ENCODE measurements at regions not wholly inside any gene's neighbourhood (a gene's known extent, or its start where the extent isn't known, plus 50 kb on each side); places are given as distances from the start of the nearest gene placed in this dataset.

DNA sequence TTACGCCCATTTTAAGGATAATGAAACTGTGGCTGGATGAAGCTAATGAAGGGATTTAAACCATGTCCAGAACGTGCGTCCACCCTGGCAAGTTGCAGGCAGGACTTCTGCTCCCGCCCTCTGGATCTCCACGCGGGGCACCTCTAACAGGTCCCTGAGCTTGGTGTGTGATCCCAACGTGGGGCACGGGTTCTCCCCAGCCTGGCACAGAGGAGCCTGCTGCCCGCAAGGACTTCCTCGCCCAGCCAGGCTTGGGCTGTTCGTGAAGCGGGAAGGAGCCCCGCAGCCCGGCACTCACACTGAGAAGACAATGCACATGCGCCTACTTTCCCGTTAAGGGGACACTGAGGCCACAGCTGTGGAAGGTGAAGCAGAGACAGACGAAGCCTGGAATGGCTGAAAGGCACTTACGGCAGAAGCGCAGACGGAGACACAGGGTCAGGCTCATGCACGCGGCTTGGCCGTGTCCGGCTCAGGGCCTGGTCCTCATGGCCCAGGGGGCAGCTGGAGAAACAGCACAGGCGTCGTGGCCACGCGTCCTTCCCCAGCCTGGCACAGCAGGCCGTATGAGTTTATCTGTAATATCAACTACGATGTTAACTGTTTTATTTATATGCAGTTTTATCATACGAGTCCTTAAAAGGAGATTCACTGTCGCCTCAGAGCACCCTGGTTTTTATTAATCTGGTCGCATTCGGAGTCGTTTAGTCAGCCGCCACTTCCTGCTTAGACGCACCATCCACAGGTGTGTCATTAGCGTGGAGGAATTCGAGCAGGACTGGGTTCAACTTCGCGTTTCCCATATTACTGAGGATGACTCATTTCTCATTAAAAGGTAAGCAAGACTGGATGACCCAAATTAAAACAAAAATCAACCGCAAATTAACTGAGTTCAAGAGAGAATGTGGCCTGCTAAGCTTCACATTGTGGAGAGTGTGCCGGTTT lies 835.9 kb downstream of the GALR1 start:
- Histone ChIP-seq H3K4me3 (ENCODE audit: low read depth, low read length) (no peak overlapping the region), H3K27me3 (ENCODE audit: control insufficient read depth, insufficient read depth, low read length) (no peaks in the 10 kb centered on the region), H3K36me3 (ENCODE audit: control insufficient read depth, insufficient read depth, low read length) (no peaks in the 10 kb centered on the region)
- TF ChIP-seq, protein P1, sequence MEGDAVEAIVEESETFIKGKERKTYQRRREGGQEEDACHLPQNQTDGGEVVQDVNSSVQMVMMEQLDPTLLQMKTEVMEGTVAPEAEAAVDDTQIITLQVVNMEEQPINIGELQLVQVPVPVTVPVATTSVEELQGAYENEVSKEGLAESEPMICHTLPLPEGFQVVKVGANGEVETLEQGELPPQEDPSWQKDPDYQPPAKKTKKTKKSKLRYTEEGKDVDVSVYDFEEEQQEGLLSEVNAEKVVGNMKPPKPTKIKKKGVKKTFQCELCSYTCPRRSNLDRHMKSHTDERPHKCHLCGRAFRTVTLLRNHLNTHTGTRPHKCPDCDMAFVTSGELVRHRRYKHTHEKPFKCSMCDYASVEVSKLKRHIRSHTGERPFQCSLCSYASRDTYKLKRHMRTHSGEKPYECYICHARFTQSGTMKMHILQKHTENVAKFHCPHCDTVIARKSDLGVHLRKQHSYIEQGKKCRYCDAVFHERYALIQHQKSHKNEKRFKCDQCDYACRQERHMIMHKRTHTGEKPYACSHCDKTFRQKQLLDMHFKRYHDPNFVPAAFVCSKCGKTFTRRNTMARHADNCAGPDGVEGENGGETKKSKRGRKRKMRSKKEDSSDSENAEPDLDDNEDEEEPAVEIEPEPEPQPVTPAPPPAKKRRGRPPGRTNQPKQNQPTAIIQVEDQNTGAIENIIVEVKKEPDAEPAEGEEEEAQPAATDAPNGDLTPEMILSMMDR (IDR thresholded peaks at IDR 0.05; ENCODE audit: insufficient read depth, low read length, poor library complexity, severe bottlenecking): no peak
- no peak for DNase-seq (ENCODE audit: low read depth)

DNA sequence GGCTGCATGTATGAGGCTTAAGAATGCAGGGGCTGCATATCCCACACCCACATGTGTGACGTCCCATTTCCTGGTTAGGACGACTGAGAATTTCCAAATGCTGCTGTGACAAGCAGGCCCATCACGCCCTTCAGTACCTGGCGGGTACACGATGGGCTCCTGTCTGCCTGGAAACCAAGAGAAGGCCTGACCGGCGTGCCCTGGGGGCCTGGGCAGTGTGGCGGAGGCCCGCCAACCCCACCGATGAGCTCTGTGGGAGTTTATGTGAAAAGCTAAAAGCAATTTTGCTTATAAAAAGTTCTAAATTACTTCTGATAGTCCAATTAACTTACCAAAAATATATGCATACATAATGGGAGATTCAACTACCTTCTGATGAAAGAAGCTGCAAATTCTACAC lies 837.3 kb downstream of the GALR1 start:
- Histone ChIP-seq H3K36me3 (ENCODE audit: control insufficient read depth, insufficient read depth, low read length) (no peaks in the 10 kb centered on the region), H3K27me3 (ENCODE audit: control insufficient read depth, insufficient read depth, low read length) (no peaks in the 10 kb centered on the region), H3K4me3 (ENCODE audit: low read depth, low read length) (no peak overlapping the region)
- TF ChIP-seq, protein P1 (IDR thresholded peaks at IDR 0.05; ENCODE audit: insufficient read depth, low read length, poor library complexity, severe bottlenecking): no peak
- no peak for DNase-seq (ENCODE audit: low read depth)

DNA sequence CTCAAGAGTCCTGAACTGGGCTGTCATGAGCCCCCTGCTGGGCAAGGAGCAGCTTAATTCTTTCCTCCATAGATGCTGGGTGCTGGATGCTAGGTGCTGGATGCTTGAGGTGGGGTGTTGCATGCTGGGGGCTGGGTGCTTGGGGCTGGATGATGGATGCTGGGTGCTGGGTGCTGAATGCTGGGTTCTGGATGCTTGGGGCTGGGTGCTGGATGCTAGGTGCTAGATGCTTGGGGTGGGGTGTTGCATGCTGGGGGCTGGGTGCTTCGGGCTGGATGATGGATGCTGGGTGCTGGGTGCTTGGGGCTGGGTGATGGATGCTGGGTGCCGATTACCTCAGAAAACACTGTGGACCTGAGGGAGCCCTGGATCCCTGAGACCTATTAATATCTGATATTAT lies 837.7 kb downstream of the GALR1 start:
- H3K27me3 ChIP-seq (ENCODE audit: control insufficient read depth, insufficient read depth, low read length): no peaks in the 10 kb centered on the region
- DNase-seq (ENCODE audit: low read depth): no peak
- TF ChIP-seq, protein P1 (IDR thresholded peaks at IDR 0.05; ENCODE audit: insufficient read depth, low read length, poor library complexity, severe bottlenecking): no peak
- H3K4me3 ChIP-seq (ENCODE audit: low read depth, low read length): no peak overlapping the region
- H3K36me3 ChIP-seq (ENCODE audit: control insufficient read depth, insufficient read depth, low read length): no peaks in the 10 kb centered on the region

DNA sequence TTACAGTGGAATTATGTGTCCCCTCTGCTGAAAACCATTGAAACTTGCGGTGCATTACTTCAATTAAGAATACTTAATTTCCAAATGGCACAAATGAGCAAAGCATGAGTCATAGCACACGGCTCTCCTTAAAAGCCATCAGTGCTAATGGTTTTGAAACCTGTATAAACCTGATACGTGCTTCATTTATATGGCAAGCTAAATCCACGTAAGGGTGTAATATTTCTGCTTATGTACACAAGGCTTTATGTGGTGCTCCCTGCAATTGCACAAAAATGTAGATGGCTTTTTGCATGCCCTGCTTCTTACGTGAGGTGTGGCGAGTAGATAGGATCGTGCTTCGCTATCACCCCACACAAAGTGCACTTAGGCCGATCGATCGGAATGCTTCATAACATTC lies 840.9 kb downstream of the GALR1 start:
- H3K4me3 ChIP-seq (ENCODE audit: low read depth, low read length): no peak overlapping the region
- no peak for DNase-seq (ENCODE audit: low read depth)
- TF ChIP-seq, protein P1 (IDR thresholded peaks at IDR 0.05; ENCODE audit: insufficient read depth, low read length, poor library complexity, severe bottlenecking): no peak
- H3K27me3 ChIP-seq (ENCODE audit: control insufficient read depth, insufficient read depth, low read length): no peaks in the 10 kb centered on the region
- no peaks in the 10 kb centered on the region for H3K36me3 ChIP-seq (ENCODE audit: control insufficient read depth, insufficient read depth, low read length)

DNA sequence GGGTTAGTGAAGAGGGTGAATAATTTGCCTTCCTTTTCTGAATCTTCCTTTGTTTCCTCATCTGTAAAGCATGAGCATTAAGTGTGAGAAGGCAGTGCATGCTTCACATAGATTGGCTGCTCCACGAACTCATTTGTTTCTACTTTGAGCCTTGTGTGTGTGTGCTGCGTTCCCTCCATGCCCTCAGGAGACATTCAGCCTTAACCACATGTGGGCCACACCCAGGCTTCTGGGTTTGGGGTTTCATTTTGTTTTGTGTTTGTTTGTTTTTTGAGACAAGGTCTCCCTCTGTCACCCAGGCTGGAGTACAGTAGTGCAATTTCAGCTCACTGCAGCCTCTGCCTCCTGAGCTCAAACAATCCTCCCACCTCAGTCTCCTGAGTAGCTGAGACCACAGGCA lies 843.3 kb downstream of the GALR1 start:
- no peak for DNase-seq (ENCODE audit: low read depth)
- TF ChIP-seq, protein P1 (IDR thresholded peaks at IDR 0.05; ENCODE audit: insufficient read depth, low read length, poor library complexity, severe bottlenecking): no peak
- H3K36me3 ChIP-seq (ENCODE audit: control insufficient read depth, insufficient read depth, low read length): no peaks in the 10 kb centered on the region
- no peak overlapping the region for H3K4me3 ChIP-seq (ENCODE audit: low read depth, low read length)
- no peaks in the 10 kb centered on the region for H3K27me3 ChIP-seq (ENCODE audit: control insufficient read depth, insufficient read depth, low read length)
